H9 (cell line): ENCODE measurements at regions not wholly inside any gene's neighbourhood (a gene's known extent, or its start where the extent isn't known, plus 50 kb on each side); places are given as distances from the start of the nearest gene placed in this dataset.

Experiments
- DNase-seq: peaks from one replicate; pipeline ENCODE4 v3.0.0-alpha.2; 2017
- H2AFZ ChIP-seq: one replicate; pipeline ENCODE4 v1.6.1; 2013; ENCODE audit warnings: mild to moderate bottlenecking, low read length, control low read depth, moderate library complexity
- H2AK5ac ChIP-seq: 2 replicates; pipeline ENCODE4 v1.6.1; 2013; ENCODE audit warnings: low read length, control low read depth, mixed read lengths; ENCODE audit not compliant: insufficient read length
- H2BK120ac ChIP-seq: one replicate; pipeline ENCODE4 v1.6.1; 2013; ENCODE audit warnings: low read depth, mild to moderate bottlenecking, low read length, control low read depth, inconsistent platforms; ENCODE audit not compliant: poor library complexity, severe bottlenecking
- H2BK12ac ChIP-seq: 2 replicates; pipeline ENCODE4 v1.6.1; 2013; ENCODE audit warnings: low read length, control low read depth, mixed read lengths, low read depth; ENCODE audit not compliant: insufficient read length
- H2BK15ac ChIP-seq: 2 replicates; pipeline ENCODE4 v1.6.1; 2013; ENCODE audit warnings: low read depth, low read length, control low read depth
- H2BK20ac ChIP-seq: one replicate; pipeline ENCODE4 v1.6.1; 2013; ENCODE audit warnings: low read depth, mild to moderate bottlenecking, low read length, control low read depth, inconsistent platforms; ENCODE audit not compliant: poor library complexity, severe bottlenecking
- H2BK5ac ChIP-seq: 2 replicates; pipeline ENCODE4 v1.6.1; 2013; ENCODE audit warnings: low read length, control low read depth, mixed read lengths; ENCODE audit not compliant: insufficient read length
- H3K14ac ChIP-seq: 2 replicates; pipeline ENCODE4 v1.6.1; 2013; ENCODE audit warnings: low read length, control low read depth; ENCODE audit not compliant: insufficient read depth
- H3K18ac ChIP-seq: 2 replicates; pipeline ENCODE4 v1.6.1; 2013; ENCODE audit warnings: low read depth, mild to moderate bottlenecking, mixed read lengths, low read length, control low read depth; ENCODE audit not compliant: insufficient read length
- H3K23ac ChIP-seq: 2 replicates; pipeline ENCODE4 v1.6.1; 2013; ENCODE audit warnings: low read length, control low read depth, mixed read lengths, low read depth; ENCODE audit not compliant: insufficient read length
- H3K23me2 ChIP-seq: 2 replicates; pipeline ENCODE4 v1.6.1; 2013; ENCODE audit warnings: low read depth, mild to moderate bottlenecking, mixed read lengths, low read length, control low read depth; ENCODE audit not compliant: insufficient read length, poor library complexity, severe bottlenecking
- H3K27ac ChIP-seq: 2 replicates; pipeline ENCODE4 v1.5.1; 2013; ENCODE audit warnings: low read length, control low read depth, mixed read lengths, low read depth; ENCODE audit not compliant: insufficient read length
- H3K27me3 ChIP-seq: 2 replicates; pipeline ENCODE4 v1.6.1; 2013; ENCODE audit warnings: low read length, control low read depth, inconsistent platforms; ENCODE audit not compliant: insufficient read depth
- H3K4ac ChIP-seq: 2 replicates; pipeline ENCODE4 v1.6.1; 2013; ENCODE audit warnings: low read depth, mild to moderate bottlenecking, control low read depth, inconsistent platforms, low read length, moderate library complexity
- H3K4me1 ChIP-seq: 2 replicates; pipeline ENCODE4 v1.6.1; 2013; ENCODE audit warnings: low read length, control low read depth, inconsistent platforms; ENCODE audit not compliant: insufficient read depth
- H3K4me2 ChIP-seq: 2 replicates; pipeline ENCODE4 v1.6.1; 2013; ENCODE audit warnings: low read length, control low read depth, mixed read lengths; ENCODE audit not compliant: insufficient read length, insufficient read depth
- H3K56ac ChIP-seq: 2 replicates; pipeline ENCODE4 v1.6.1; 2013; ENCODE audit warnings: low read depth, mild to moderate bottlenecking, mixed read lengths, low read length, control low read depth; ENCODE audit not compliant: insufficient read length
- H3K79me1 ChIP-seq: 2 replicates; pipeline ENCODE4 v1.6.1; 2013; ENCODE audit warnings: low read depth, mild to moderate bottlenecking, moderate library complexity, low read length, control low read depth, inconsistent platforms; ENCODE audit not compliant: insufficient read depth, poor library complexity, severe bottlenecking
- H3K79me2 ChIP-seq: 2 replicates; pipeline ENCODE4 v1.6.1; 2013; ENCODE audit warnings: low read length, control low read depth, inconsistent platforms; ENCODE audit not compliant: insufficient read depth
- H3K9ac ChIP-seq: 2 replicates; pipeline ENCODE4 v1.6.1; 2013; ENCODE audit warnings: low read length, control low read depth, mixed read lengths; ENCODE audit not compliant: insufficient read length; ENCODE audit errors: extremely low read depth
- H3K9me3 ChIP-seq: one replicate; pipeline ENCODE4 v1.6.1; 2013; ENCODE audit warnings: low read depth, low read length, inconsistent platforms; ENCODE audit not compliant: control insufficient read depth
- H3T11ph ChIP-seq: one replicate; pipeline ENCODE4 v1.6.1; 2013; ENCODE audit warnings: mild to moderate bottlenecking, low read length, control low read depth, inconsistent platforms
- H4K20me1 ChIP-seq: one replicate; pipeline ENCODE4 v1.6.1; 2013; ENCODE audit not compliant: control insufficient read depth, insufficient read length, insufficient read depth
- H4K5ac ChIP-seq: 2 replicates; pipeline ENCODE4 v1.6.1; 2013; ENCODE audit warnings: low read depth, mild to moderate bottlenecking, mixed read lengths, low read length, control low read depth; ENCODE audit not compliant: insufficient read length
- H4K8ac ChIP-seq: replicated peaks from 2 replicates; pipeline ENCODE4 v1.6.1; 2013; ENCODE audit warnings: low read length, control low read depth, mixed read lengths, low read depth; ENCODE audit not compliant: insufficient read length
- H4K91ac ChIP-seq: 2 replicates; pipeline ENCODE4 v1.6.1; 2013; ENCODE audit warnings: low read depth, mild to moderate bottlenecking, moderate library complexity, mixed read lengths, low read length, control low read depth; ENCODE audit not compliant: insufficient read length
- H3K27ac Mint-ChIP-seq, 3 experiments: 2 replicates in 2 of 3; 3 replicates in 1 of 3; pipeline ENCODE4 v1.8.0; 2020 to 2021; ENCODE audit warnings: mixed read lengths in 3 of 3, mild to moderate bottlenecking in 1 of 3, moderate library complexity in 1 of 3
- H3K27me3 Mint-ChIP-seq: 2 replicates; pipeline ENCODE4 v1.8.0; 2021; ENCODE audit warnings: low read depth, mild to moderate bottlenecking, moderate library complexity, mixed read lengths
- H3K36me3 Mint-ChIP-seq, 3 experiments: 2 replicates in 2 of 3; 3 replicates in 1 of 3; pipeline ENCODE4 v1.8.0; 2020 to 2021; ENCODE audit warnings: low read depth in 3 of 3, mixed read lengths in 3 of 3; ENCODE audit not compliant: insufficient read depth in 1 of 3
- H3K4me1 Mint-ChIP-seq, 2 experiments: 2 replicates each; pipeline ENCODE4 v1.8.0; 2020; ENCODE audit warnings: mixed read lengths in 2 of 2
- H3K4me3 Mint-ChIP-seq, 2 experiments: 2 replicates in 1 of 2; 3 replicates in 1 of 2; pipeline ENCODE4 v1.8.0; 2020 to 2021; ENCODE audit warnings: mild to moderate bottlenecking in 2 of 2, mixed read lengths in 2 of 2, moderate library complexity in 1 of 2
- H3K9me3 Mint-ChIP-seq, 2 experiments: 2 replicates in 1 of 2; 3 replicates in 1 of 2; pipeline ENCODE4 v1.8.0; 2020; ENCODE audit warnings: mild to moderate bottlenecking in 2 of 2, mixed read lengths in 2 of 2, moderate library complexity in 1 of 2
- CTCF ChIP-seq: fragments of 200-600 bp; sonication (generic); conservative IDR thresholded peaks from 3 replicates; pipeline ENCODE4 v1.8.0; 2021; ENCODE audit warnings: antibody characterized with exemption, mild to moderate bottlenecking
- WGBS: extraction: QIAGEN DNeasy Blood & Tissue Kit; methylation state at CpG from one replicate; pipeline ENCODE4 v1.1.7; 2013; ENCODE audit warnings: missing lambda C conversion rate, low lambda C conversion rate, mixed read lengths; ENCODE audit not compliant: insufficient read length; ENCODE audit errors: extremely low coverage; 5-methylcytosine and 5-hydroxymethylcytosine counted together

- Histone ChIP-seq H4K91ac (no peak overlapping the region), H3K23ac (no peak overlapping the region), H3K4ac (no peak overlapping the region), H4K5ac (no peak overlapping the region), H3K4me2 (no peak overlapping the region), H2BK5ac (no peak overlapping the region), H3K79me1 (no peaks in the 10 kb centered on the region), H4K20me1 (no peaks in the 10 kb centered on the region), H3T11ph (no peak overlapping the region), H3K4me1 (no peaks in the 10 kb centered on the region), H3K56ac (no peak overlapping the region), H3K23me2 (no peaks in the 10 kb centered on the region), H3K18ac (no peak overlapping the region), H3K9me3 (no peaks in the 10 kb centered on the region), H3K79me2 (no peaks in the 10 kb centered on the region), H2BK120ac (no peak overlapping the region), H2BK20ac (no peak overlapping the region), H3K27me3 (no peaks in the 10 kb centered on the region), H2BK12ac (no peak overlapping the region), H3K14ac (no peak overlapping the region), H4K8ac (no peak overlapping the region), H3K27ac (no peak overlapping the region), H2BK15ac (no peak overlapping the region), H2AFZ (no peak overlapping the region), H2AK5ac (no peak overlapping the region), H3K9ac (no peak overlapping the region)
- no CpG with 5 or more reads among the region's 11 CpGs for WGBS
- no peaks in the 10 kb centered on the region for H3K27me3 Mint-ChIP-seq
- H3K36me3 Mint-ChIP-seq: no peaks in the 10 kb centered on the region
- no peaks in the 10 kb centered on the region for H3K9me3 Mint-ChIP-seq
- TF ChIP-seq CTCF: no peak
- H3K4me1 Mint-ChIP-seq: peaks cover 10 to 17% of the 10 kb centered on the region in 2 experiments
- no peak for DNase-seq
- no peak overlapping the region for H3K4me3 Mint-ChIP-seq
- H3K27ac Mint-ChIP-seq: peak overlapping the region in 1 of 3 experiments; percentile 59; a peak in 1 of 7 replicates
These were observed 193.1 kb upstream of the SEMA3C start for GRCh38 chr7:81111781-81112540.
